NCI-H1105 treated with DMSO at 0.1 percent for 48 hours (cell line): ENCODE measurements at regions not wholly inside any gene's neighbourhood (a gene's known extent, or its start where the extent isn't known, plus 50 kb on each side); places are given as distances from the start of the nearest gene placed in this dataset.
"Not testable (repeated sequence)": the region's sequence is repeated elsewhere in the genome, so short reads cannot be mapped to it uniquely, and the experiment has no call there.

ENCODE experiments used
- DNase-seq: peaks from one replicate; lab custom pipeline; 2025; lab: John Stamatoyannopoulos, UW

- not testable (repeated sequence) for DNase-seq
Observed at GRCh38 chr1:117314951-117315350, 52.3 kb upstream of the MAN1A2 start.

- DNase-seq: no peak
Observed at GRCh38 chr1:117313555-117313954, 53.7 kb upstream of the MAN1A2 start.

GRCh38 chr1:117312453-117313138, 54.7 kb upstream of the MAN1A2 start:
- no peak for DNase-seq

- DNase-seq: no peak
Observed at GRCh38 chr1:117308311-117308916, 58.8 kb upstream of the MAN1A2 start.

GRCh38 chr1:117301901-117302300, 65.3 kb upstream of the MAN1A2 start:
- no peak for DNase-seq

GRCh38 chr1:117300183-117300582, 67.1 kb upstream of the MAN1A2 start:
- DNase-seq: not testable (repeated sequence)

- no peak for DNase-seq
Observed at GRCh38 chr1:117295001-117295400, 72.2 kb upstream of the MAN1A2 start.

- DNase-seq: no peak
Observed at GRCh38 chr1:117290890-117291289, 76.4 kb upstream of the MAN1A2 start.

- DNase-seq: no peak
Observed at GRCh38 chr1:117289316-117289870, 77.9 kb upstream of the MAN1A2 start.

- no peak for DNase-seq
Observed at GRCh38 chr1:117286562-117286961, 75.8 kb upstream of the VTCN1 start.

- DNase-seq: no peak
Observed at GRCh38 chr1:117286145-117286544, 75.4 kb upstream of the VTCN1 start.

- DNase-seq: peak; percentile 78
Observed at GRCh38 chr1:117284399-117285215, 73.9 kb upstream of the VTCN1 start.

GRCh38 chr1:117278531-117278930, 67.8 kb upstream of the VTCN1 start:
- DNase-seq: no peak

GRCh38 chr1:117275055-117275454, 64.3 kb upstream of the VTCN1 start:
- DNase-seq: no peak

- DNase-seq: no peak
Observed at GRCh38 chr1:117271959-117272358, 61.2 kb upstream of the VTCN1 start.

- DNase-seq: no peak
Observed at GRCh38 chr1:117271129-117271528, 60.4 kb upstream of the VTCN1 start.

GRCh38 chr1:117270679-117271078, 60.0 kb upstream of the VTCN1 start:
- no peak for DNase-seq

- DNase-seq: no peak
Observed at GRCh38 chr1:117268535-117269455, 58.1 kb upstream of the VTCN1 start.

GRCh38 chr1:117267232-117267774, 56.6 kb upstream of the VTCN1 start:
- no peak for DNase-seq

- DNase-seq: no peak
Observed at GRCh38 chr1:117262976-117263375, 52.2 kb upstream of the VTCN1 start.

- no peak for DNase-seq
Observed at GRCh38 chr1:117261424-117261785, 50.7 kb upstream of the VTCN1 start.
